ENCODE measurements at regions not wholly inside any gene's neighbourhood (a gene's known extent, or its start where the extent isn't known, plus 50 kb on each side); places are given as distances from the start of the nearest gene placed in this dataset.

- TF ChIP-seq, protein P1, sequence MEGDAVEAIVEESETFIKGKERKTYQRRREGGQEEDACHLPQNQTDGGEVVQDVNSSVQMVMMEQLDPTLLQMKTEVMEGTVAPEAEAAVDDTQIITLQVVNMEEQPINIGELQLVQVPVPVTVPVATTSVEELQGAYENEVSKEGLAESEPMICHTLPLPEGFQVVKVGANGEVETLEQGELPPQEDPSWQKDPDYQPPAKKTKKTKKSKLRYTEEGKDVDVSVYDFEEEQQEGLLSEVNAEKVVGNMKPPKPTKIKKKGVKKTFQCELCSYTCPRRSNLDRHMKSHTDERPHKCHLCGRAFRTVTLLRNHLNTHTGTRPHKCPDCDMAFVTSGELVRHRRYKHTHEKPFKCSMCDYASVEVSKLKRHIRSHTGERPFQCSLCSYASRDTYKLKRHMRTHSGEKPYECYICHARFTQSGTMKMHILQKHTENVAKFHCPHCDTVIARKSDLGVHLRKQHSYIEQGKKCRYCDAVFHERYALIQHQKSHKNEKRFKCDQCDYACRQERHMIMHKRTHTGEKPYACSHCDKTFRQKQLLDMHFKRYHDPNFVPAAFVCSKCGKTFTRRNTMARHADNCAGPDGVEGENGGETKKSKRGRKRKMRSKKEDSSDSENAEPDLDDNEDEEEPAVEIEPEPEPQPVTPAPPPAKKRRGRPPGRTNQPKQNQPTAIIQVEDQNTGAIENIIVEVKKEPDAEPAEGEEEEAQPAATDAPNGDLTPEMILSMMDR (IDR thresholded peaks at IDR 0.05; ENCODE audit: low read depth, low read length, missing control alignments) = no peak
- H3K4me3 ChIP-seq (replicated peaks; ENCODE audit: low read depth, low read length) = no peak overlapping the region
- no peak for DNase-seq (ENCODE audit: extremely low read depth, low read depth)
Measured at GRCh38 chr5:91229031-91229727, 153.9 kb downstream of the ARRDC3 start.

GRCh38 chr5:91228188-91228587 is 154.9 kb downstream of the ARRDC3 start:
- TF ChIP-seq, protein P1 (IDR thresholded peaks at IDR 0.05; ENCODE audit: low read depth, low read length, missing control alignments) = no peak
- DNase-seq (ENCODE audit: extremely low read depth, low read depth) = no peak
- no peak overlapping the region for H3K4me3 ChIP-seq (replicated peaks; ENCODE audit: low read depth, low read length)

GRCh38 chr5:91225848-91226686 is 157.1 kb downstream of the ARRDC3 start:
- TF ChIP-seq, protein P1 (IDR thresholded peaks at IDR 0.05; ENCODE audit: low read depth, low read length, missing control alignments) = peak; percentile 26
- DNase-seq (ENCODE audit: extremely low read depth, low read depth) = no peak
- no peak overlapping the region for H3K4me3 ChIP-seq (replicated peaks; ENCODE audit: low read depth, low read length)

DNA sequence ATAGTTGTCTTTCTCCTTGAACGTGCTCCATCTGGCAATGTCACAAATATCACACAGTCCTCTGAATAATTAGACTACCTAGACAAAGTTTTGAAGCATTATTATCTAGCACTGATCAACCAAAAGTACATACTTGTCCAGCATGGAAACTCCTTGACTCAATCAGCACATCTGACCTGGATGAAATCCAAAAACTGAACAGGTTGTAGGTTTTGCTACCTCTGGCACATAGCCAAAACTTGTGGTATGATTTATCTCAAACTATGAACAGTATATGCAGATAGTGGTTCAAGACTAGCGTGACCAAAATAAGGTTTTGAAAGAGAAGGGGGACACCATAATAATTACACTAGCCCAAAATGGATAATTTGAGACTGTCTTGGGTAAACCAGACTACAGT is 158.1 kb downstream of the ARRDC3 start:
- no peak for DNase-seq (ENCODE audit: extremely low read depth, low read depth)
- no peak overlapping the region for H3K4me3 ChIP-seq (replicated peaks; ENCODE audit: low read depth, low read length)
- TF ChIP-seq, protein P1 (IDR thresholded peaks at IDR 0.05; ENCODE audit: low read depth, low read length, missing control alignments) = no peak

DNA sequence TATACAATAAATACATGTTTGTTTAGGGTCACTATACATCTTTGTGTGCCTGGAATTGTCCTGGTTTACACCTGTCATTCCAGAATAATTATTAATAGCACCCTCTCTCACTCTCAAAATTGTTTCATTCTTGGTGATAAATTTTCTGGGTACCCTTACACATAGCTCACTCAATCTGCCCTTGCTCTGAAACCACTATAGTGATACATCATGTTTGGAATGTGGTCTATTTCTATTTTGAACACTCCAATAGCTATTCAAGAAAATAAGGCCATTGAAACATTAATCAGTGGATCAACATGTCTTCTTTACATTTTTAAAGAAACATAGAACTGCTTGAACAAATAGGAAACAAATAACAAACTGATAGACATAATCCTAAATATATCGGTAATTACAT is 158.7 kb downstream of the ARRDC3 start:
- no peak overlapping the region for H3K4me3 ChIP-seq (replicated peaks; ENCODE audit: low read depth, low read length)
- TF ChIP-seq, protein P1 (IDR thresholded peaks at IDR 0.05; ENCODE audit: low read depth, low read length, missing control alignments) = no peak
- DNase-seq (ENCODE audit: extremely low read depth, low read depth) = no peak

DNA sequence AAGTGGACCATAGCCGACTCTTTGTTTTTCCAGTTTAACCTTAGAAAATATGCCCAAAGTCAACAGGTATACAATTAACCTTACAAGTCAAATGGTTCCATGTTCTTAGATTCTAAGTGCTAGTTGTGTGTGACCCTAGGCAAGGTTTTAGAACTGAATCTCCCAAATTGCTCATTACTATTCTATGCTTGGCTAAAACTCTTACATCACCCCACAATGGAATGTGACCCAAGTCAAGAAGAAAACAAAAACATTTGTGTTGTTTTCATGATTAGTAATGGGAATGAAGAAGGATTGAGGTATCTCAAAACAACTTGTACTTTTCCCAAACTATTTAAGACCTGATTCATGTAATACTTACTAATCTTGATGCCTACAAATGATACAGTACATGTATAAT is 159.2 kb downstream of the ARRDC3 start:
- H3K4me3 ChIP-seq (replicated peaks; ENCODE audit: low read depth, low read length) = no peak overlapping the region
- no peak for DNase-seq (ENCODE audit: extremely low read depth, low read depth)
- TF ChIP-seq, protein P1 (IDR thresholded peaks at IDR 0.05; ENCODE audit: low read depth, low read length, missing control alignments) = no peak

Data from HFF-Myc (cell line).